ENCODE measurements at regions not wholly inside any gene's neighbourhood (a gene's known extent, or its start where the extent isn't known, plus 50 kb on each side); places are given as distances from the start of the nearest gene placed in this dataset.

DNA sequence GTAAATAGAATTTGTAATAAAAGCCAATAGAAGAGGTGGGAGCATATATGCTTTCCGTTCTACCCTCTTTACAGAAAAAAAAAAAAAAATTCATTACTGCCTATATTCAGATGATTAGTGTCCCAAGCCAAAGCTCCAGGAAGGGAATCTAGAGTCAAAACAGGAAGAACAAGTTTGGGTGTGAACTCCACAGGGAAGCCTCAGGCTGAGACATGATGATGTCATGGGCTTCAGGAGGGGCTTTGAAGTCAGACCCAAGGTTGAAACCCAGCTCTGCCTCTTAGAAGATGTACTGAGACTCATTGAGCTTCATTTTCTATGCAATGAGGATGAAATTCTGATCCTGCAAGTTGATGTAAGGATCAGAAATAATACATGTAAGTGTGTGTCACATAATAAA, 250.0 kb upstream of the ADGRL2 start:
- Histone ChIP-seq H3K27ac (ENCODE audit: low read depth in 2 of 2, low read length in 2 of 2) (no peak overlapping the region), H3K4me3 (ENCODE audit: low read length in 3 of 3) (no peak overlapping the region), H3K4me1 (ENCODE audit: control insufficient read depth in 2 of 3, insufficient read depth in 2 of 3, low read depth in 1 of 3, low read length in 3 of 3) (peaks cover 0 to 4% (median 0%) of the 10 kb centered on the region in 3 donors), H3K9me3 (ENCODE audit: control insufficient read depth in 2 of 3, insufficient read depth in 1 of 3, low read length in 3 of 3) (no peaks in the 10 kb centered on the region), H3K36me3 (ENCODE audit: control insufficient read depth in 2 of 3, insufficient read depth in 3 of 3, low read length in 3 of 3) (no peaks in the 10 kb centered on the region), H3K27me3 (ENCODE audit: control insufficient read depth, insufficient read depth, low read length) (no peaks in the 10 kb centered on the region), H3K9ac (ENCODE audit: low read length in 3 of 3) (no peak overlapping the region)
- DNase-seq (peak in 1 of 5 donors; percentile 29), FAIRE-seq (no peak)
- TF ChIP-seq, protein P1, sequence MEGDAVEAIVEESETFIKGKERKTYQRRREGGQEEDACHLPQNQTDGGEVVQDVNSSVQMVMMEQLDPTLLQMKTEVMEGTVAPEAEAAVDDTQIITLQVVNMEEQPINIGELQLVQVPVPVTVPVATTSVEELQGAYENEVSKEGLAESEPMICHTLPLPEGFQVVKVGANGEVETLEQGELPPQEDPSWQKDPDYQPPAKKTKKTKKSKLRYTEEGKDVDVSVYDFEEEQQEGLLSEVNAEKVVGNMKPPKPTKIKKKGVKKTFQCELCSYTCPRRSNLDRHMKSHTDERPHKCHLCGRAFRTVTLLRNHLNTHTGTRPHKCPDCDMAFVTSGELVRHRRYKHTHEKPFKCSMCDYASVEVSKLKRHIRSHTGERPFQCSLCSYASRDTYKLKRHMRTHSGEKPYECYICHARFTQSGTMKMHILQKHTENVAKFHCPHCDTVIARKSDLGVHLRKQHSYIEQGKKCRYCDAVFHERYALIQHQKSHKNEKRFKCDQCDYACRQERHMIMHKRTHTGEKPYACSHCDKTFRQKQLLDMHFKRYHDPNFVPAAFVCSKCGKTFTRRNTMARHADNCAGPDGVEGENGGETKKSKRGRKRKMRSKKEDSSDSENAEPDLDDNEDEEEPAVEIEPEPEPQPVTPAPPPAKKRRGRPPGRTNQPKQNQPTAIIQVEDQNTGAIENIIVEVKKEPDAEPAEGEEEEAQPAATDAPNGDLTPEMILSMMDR (IDR thresholded peaks at IDR 0.05; ENCODE audit: borderline replicate concordance, extremely low read depth, insufficient read depth) = no peak
- intact Hi-C loops (cut with DNase I) = no loop called here

DNA sequence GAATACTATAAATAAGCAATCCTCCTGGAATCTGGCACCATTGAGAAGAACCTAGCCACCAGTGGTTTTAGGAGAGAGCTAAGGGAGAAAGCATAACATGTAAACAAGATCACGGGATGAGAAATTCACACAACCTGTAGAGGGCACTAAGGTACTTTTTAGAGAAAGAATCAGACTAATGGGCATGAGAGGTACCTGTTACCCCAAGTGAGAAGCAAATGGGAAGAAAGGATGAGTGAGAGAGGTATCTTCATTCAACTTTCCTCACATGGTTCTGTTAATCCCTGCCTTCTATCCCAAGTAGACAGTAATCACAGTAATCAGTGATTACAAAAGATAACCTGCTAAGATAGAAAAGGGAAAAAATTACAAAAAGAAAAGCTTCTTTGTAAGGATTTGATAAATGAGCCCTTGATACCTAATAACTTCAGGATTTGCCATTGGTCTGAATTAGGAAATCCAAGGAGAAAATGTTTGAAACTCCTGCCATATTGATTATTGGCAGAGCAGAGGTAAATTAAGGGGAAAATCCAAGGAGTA, 251.1 kb upstream of the ADGRL2 start:
- H3K27ac ChIP-seq (ENCODE audit: low read depth in 2 of 2, low read length in 2 of 2) = no peak overlapping the region
- no peak overlapping the region for H3K9ac ChIP-seq (ENCODE audit: low read length in 3 of 3)
- DNase-seq (peak in 2 of 5 donors; percentile 66), FAIRE-seq (peak; percentile 21)
- no peaks in the 10 kb centered on the region for H3K9me3 ChIP-seq (ENCODE audit: control insufficient read depth in 2 of 3, insufficient read depth in 1 of 3, low read length in 3 of 3)
- no peaks in the 10 kb centered on the region for H3K27me3 ChIP-seq (ENCODE audit: control insufficient read depth, insufficient read depth, low read length)
- TF ChIP-seq, protein P1 (IDR thresholded peaks at IDR 0.05; ENCODE audit: borderline replicate concordance, extremely low read depth, insufficient read depth) = peak; percentile 39
- no peak overlapping the region for H3K4me3 ChIP-seq (ENCODE audit: low read length in 3 of 3)
- H3K4me1 ChIP-seq (ENCODE audit: control insufficient read depth in 2 of 3, insufficient read depth in 2 of 3, low read depth in 1 of 3, low read length in 3 of 3) = peaks cover 0 to 4% (median 0%) of the 10 kb centered on the region in 3 donors
- H3K36me3 ChIP-seq (ENCODE audit: control insufficient read depth in 2 of 3, insufficient read depth in 3 of 3, low read length in 3 of 3) = no peaks in the 10 kb centered on the region
- intact Hi-C loops (cut with DNase I) = no loop called here

DNA sequence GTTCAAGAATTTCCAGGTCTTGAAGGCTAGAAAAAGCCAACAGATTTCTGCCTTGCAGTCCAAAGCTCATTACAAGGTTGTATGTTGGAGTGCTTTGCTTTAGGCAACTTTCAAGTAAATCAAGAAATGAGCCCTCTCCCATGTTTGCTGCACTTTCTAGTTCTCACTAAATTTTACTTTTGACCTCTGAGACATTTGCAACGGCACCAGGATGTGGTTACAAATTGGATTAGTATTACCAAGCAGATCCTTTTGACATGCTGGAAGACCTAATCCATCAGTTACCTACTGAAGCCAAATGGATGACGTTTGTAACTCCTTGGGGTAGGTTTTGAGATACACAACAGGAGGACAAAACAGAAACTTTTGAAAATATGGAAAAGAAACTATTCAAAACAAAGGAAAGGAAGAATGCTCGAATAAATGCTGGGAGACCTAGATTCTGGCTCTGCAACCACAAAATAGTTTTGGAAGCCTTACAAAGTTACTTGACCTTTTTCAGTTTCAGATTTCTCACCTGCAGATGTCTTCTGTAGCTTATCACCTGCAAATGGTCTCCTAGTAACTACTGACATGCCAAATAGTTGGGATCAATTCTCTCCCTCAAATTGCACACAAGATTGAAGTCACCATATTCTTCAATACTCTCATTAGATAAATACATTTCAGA, 251.7 kb upstream of the ADGRL2 start:
- Histone ChIP-seq H3K9me3 (ENCODE audit: control insufficient read depth in 2 of 3, insufficient read depth in 1 of 3, low read length in 3 of 3) (no peaks in the 10 kb centered on the region), H3K9ac (ENCODE audit: low read length in 3 of 3) (no peak overlapping the region), H3K36me3 (ENCODE audit: control insufficient read depth in 2 of 3, insufficient read depth in 3 of 3, low read length in 3 of 3) (no peaks in the 10 kb centered on the region), H3K4me3 (ENCODE audit: low read length in 3 of 3) (no peak overlapping the region), H3K4me1 (ENCODE audit: control insufficient read depth in 2 of 3, insufficient read depth in 2 of 3, low read depth in 1 of 3, low read length in 3 of 3) (peaks cover 0 to 4% (median 0%) of the 10 kb centered on the region in 3 donors), H3K27ac (ENCODE audit: low read depth in 2 of 2, low read length in 2 of 2) (no peak overlapping the region), H3K27me3 (ENCODE audit: control insufficient read depth, insufficient read depth, low read length) (no peaks in the 10 kb centered on the region)
- FAIRE-seq (no peak), DNase-seq (no peak)
- TF ChIP-seq, protein P1 (IDR thresholded peaks at IDR 0.05; ENCODE audit: borderline replicate concordance, extremely low read depth, insufficient read depth) = no peak
- intact Hi-C loops (cut with DNase I) = no loop called here

Data from kidney (tissue), 13 donors.